HCEC 1CT (cell line): ENCODE measurements at regions not wholly inside any gene's neighbourhood (a gene's known extent, or its start where the extent isn't known, plus 50 kb on each side); places are given as distances from the start of the nearest gene placed in this dataset.

Experiments used
- DNase-seq: peaks from one replicate; pipeline ENCODE4 v3.0.0-alpha.2; 2017

DNA sequence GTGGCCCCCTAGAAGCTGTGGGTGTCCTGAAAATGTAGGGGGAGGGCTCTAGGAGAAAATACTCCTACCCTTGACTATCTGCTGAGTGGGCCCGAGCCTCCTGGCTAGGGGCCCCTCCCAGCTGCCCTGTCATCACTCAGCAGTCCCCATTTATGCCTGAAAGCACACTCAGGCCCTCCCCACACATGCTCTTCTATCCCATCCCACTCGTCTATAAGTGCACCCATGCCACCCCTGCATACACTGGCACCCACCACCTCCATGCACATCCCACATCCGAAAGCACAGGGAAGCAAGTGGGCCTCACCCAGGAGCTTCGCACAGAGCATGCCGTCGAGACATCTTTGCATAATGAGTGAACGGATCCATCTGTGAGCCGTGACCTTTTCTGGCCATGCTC lies 80.4 kb upstream of the POU3F1 start:
- DNase-seq, result no peak

DNA sequence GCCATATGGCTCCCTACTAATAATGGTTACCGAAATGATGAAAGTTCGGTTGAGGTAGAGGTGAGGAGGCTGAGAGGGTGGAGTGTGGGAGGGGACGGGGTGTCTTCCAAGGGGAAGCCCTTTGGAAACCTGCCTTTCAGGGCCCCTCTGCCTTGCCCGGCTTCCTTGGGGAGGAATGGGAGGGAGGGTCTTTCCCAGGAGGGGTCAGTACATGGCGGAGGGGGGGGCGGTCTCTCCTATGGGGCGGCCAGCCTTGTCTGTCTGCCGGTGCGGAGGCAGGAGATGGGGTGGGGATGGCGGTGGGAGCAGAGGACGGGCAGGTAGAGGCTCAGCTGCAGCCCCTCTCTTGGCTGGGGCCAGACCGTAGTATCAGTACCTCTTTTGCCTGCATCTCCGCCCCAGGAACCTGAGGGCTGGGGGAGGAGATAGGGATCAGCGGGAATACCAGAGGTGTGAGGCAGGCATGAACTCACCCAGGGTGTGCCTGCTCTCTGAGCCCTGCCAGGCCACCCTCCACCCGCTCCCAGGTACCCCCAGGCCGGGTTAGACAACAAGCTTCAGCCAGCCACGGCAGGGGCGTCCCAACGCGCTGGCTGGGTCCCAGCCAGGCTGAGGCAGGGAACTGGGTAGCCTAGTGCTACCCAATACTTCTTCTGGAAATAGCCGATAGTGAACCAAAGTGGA lies 79.4 kb upstream of the POU3F1 start:
- DNase-seq, result no peak

DNA sequence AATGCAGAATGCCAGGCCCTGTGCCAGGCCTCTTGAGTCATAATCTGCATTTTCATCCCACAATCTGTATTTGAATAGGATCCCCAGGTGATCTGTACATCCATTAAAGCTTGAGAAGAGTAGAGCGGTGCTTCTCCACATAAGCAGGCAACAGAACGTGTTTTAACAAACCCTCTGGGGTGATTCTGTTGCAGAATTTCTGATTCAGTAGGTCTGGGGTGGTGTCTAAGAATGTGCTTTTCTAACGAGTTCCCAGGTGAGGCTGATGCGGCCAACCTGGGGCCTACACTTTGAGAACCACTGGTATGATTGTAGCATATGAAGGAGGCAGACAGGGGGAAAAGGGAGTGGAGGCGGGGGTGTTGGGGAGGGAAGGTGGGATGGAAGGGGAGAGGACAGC lies 78.4 kb upstream of the POU3F1 start:
- DNase-seq, result no peak

DNA sequence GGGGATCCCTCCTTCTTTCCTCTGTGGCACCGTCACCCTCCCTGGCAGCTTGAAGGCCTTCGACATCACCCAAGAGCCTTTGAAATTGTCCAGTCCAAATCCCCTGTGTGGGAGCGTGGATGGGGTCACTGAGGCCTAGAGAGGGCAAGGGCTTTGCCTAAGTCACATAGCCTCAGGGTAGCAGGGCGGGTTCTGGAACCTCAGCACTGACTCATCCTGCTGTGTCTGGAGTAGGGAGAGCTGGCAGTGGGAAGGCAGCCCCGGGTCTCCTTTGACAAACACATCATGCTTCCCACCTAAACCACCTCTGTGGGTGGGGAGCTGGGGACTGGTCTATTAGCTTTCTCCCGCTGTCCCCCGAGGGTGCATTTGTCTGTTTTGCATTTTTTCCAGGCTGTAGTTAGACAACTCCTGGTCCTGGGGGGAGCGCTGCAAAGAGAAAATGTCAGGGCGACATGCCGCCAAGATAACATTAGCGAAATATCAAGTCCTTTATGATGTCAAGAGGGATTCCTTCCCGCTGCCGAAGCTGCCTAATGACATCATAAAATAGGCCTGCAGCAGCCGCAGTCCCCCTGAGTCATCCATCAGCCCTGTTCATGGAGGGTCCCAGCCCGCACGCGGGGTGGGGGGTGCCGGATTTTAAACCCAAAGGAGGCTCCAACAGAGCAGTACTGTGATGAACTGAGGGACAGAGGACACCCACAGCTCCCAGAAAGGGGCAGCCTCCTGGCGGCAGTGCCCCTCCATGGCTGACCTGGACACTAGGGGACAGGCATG lies 77.0 kb upstream of the POU3F1 start:
- no peak for DNase-seq

DNA sequence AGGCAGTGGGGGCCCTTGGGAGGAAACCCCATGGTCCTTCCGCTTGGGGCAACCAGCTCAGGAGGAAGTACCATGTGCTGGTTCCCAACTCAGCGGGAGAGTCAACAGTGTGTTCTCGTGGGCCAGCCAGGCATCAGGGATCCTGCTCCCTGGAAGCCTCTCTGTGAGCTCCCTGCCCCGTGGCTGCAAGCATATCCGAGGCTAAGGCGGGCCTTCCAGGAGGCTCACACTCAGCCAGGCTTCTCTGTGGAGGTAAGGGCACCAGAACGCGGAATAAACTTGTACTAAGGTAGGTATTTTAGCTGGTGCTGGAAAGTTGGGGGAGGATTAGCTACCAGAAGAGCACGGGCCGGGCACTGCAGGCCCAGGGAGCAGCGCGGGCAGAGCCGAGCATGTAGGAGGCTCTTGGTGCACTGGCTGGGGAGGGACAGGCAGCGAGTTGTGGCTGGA lies 74.7 kb upstream of the POU3F1 start:
- DNase-seq, result no peak

DNA sequence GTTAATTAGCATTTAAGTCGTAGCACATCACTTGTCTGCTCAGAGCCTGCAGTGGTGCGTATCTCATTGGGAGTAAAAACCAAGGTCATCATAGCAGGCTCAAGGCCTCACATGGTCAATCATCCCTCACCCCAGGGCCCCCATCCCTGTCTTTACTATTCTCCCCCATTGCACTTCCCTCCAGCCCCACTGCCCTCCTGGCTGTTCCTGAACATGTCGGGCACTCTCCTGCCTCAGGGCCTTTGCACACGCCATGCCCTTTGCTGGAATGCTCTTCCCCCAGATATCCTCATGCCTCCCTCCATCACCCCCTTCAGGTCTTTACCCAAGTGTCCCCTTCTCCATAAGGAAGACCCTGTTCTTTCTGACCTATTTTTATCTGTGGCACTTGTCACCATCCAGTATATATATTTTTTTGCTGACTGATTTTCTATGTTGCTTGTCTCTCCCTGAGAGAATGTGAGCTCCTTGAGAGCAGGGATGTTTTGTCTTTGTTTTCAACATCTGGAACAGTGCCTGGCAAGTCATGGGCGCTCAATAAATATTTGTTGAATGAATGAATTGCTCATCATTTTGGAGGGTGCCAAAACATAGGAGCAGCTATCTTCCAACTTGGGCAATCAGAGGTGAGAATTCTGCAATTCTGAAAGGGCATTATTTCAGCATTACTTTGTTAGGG lies 74.1 kb upstream of the POU3F1 start:
- no peak for DNase-seq

DNA sequence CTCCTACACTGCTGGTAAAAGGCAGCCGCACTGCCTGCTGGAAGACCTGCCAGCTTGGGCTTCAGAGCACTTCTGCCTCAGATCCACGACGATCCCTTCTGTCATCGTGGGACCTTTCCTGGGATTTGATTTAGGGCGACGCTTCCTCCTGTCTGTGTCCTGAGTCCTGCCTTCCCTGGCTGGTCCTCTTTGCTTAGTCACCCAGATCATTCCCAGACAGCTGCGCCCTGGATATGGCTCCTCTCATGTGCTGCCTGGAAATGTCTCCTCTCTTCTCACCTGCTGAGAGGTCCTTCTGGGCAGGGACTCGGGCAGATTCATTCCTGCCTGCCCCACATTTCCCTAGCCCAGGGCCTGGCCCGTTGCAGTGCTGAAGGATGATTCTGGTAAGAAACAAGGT lies 72.4 kb upstream of the POU3F1 start:
- no peak for DNase-seq

DNA sequence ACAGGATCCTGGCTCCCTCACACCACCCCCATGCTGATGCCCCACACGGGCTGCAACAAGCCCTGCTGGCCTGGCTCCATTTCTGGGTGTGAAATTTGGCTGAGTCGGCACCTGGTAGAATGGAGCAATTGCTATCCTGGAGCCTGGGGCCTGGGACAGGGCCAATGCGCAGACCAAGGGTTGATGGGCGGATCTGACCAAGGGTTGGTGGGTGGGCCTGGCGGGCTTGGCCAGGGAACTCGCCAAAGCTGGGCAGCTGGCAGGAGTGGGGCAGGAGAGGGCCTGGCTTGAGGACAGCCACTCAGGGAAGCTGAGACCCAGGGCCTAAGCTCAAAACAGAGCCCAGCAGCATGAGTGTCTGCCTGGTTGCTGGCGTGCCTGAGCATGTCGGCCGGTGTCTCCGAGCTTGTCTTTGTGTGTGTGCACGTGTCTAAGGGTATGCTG lies 70.9 kb upstream of the POU3F1 start:
- no peak for DNase-seq

DNA sequence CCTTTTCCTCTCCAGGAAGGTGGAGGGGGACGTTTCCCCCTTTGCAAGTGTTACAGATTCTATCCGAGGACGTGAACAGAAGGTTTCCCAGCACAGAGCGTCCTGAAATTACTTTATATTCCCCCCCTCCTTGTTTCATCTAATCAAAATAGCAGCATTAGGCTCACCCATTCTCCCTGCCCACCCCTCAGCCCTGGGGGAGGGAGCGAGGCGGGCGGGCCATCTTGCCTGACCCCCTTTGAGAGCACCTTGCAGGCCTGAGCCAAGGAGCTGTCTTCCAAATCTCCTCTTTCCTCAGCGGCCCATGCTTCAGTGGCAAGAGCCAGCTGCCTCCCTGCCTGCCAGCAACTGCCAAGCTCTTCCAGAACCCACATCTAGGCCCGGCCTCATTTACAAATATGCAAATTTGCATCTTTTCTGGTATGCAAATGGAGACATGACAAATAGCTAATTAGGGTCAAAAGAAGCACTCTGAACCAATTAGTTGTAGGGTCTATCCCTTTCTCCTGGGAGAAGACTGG lies 69.1 kb upstream of the POU3F1 start:
- no peak for DNase-seq

DNA sequence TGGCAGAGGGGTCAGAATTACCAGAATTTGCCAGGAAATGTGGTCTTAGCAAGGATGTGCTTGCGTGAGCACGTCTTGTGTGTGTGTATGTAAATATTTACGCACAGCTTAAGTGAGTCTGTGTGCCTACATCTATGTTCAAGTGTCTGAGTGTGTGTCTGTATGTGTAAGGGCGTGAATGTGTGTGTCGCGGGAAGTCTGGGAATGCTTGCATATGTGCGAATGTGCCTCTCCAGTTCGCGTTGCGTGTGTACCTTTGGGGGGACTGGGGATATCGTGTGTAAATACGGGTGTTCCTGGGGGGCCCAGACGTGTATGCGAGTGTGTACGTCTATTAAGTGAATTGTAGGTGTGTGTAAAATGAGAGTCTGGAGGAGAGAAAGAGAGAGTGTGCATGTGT lies 68.6 kb upstream of the POU3F1 start:
- no peak for DNase-seq

DNA sequence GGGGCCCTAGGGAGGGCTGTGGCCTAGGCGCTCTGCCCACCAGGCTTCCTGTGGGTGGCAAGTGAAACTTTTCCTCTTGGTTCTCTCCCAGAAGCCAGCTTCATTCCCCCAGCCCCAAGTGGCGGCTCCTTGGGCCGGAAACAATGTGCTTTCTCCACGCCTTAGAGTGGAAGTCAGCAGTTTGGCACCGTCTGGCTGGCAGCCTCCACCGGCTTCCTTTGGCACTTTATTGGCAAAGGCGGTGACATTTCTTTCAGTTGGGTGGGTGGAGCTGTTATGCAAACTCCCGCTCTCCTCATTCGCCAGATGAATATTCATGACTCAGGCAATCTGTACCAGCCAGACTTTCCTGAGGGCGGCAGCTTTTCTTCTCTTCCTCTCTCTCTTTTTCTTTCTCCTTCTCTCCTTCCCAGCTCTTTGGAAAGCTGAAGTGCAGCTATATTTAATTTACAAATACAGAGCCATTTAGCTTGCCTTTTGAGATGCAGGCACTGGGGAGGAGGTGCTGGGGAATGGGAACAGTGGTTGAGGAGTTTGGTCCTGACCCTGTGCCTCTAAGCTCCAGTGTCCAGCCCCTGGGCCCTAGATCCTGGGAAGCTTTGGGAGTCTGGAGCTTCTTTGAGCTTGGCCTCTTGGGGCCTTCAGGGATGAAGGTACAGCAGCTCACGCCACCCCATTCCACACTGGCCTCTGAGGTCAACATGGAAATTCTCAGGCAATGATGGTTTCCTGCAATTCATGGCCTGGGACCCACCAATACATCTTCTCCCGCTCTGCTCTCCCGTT lies 67.8 kb upstream of the POU3F1 start:
- no peak for DNase-seq

DNA sequence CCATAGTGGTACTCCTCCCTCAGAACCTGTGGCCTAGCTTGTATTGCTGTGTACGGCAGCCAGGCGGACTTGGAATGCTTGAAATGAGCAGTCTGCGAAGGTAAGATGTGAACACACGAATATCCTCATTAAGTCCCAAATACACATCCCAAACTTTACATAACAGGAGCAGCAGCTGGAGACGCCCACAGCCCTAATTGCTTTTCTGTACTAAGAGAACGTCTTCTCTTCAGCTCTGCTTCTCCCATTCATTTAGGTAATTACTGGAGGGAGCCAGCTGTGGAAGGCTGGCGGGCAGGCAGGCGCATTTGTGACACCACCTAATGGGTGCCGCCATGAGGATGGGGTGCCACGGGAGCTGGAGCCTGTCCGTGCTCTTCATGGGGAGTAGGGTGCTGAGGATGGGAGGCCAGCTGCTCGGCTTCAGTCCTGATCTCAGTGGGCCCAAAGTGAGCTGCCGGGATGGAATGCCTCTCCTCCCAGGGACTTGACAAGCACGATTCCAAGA lies 66.6 kb upstream of the POU3F1 start:
- no peak for DNase-seq

DNA sequence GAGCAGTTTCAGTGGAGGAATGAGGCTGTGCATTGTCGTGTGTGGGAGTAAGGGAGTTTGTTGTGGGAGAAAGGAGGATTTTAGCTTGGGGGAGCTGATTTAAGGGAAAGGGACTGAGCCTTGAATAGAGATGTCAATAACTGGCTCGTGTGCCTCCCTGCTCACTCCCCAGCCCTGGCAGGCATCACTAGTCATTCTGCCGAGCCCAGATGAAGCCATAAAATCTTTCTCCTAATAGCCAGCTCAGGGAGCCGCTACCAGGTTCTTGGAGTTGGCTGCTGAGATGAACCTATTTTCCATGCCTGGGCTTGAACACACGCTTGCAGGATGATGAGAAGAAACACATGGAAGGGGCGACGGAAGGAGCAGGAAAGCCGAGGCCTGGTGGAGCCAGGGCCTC lies 65.0 kb upstream of the POU3F1 start:
- DNase-seq, result no peak

DNA sequence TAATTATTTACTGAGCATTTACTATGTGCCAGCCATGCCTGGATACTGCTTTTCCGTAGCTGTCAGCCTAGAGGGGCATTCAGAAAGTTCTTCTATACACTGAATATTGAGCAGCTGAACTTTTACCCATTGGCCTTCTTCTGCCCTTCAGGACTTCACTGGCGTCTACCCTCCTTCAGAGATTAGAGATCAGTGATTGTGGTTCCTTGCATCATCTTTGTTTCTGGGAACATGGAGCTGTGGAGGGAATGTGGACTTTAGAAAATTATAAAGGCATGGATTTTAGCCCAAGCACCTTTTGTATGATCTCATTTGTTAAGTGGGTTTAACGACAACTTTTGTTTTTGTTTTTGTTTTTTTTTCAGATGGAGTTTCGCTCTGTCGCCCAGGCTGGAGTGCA lies 58.7 kb upstream of the POU3F1 start:
- DNase-seq, result no peak

DNA sequence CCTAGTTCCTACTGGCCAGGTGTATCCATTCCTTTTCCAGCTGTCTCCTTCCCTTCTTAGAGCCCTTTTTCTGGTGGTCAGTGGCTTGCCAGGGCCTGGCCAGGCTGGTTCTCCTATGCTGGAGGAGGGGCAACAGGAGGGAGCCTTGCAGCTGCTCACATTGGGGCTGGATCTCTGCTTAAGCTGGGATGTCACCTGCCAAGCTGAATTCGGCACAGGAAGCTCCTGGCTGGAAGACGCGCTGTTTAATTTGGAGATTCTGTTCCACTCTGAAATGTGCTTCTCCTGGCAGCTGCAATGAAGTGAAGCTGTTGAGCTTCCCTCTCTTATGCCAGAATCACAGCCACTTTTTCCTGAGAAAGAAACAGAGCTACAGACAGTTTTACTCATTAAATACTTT lies 56.0 kb upstream of the POU3F1 start:
- no peak for DNase-seq

DNA sequence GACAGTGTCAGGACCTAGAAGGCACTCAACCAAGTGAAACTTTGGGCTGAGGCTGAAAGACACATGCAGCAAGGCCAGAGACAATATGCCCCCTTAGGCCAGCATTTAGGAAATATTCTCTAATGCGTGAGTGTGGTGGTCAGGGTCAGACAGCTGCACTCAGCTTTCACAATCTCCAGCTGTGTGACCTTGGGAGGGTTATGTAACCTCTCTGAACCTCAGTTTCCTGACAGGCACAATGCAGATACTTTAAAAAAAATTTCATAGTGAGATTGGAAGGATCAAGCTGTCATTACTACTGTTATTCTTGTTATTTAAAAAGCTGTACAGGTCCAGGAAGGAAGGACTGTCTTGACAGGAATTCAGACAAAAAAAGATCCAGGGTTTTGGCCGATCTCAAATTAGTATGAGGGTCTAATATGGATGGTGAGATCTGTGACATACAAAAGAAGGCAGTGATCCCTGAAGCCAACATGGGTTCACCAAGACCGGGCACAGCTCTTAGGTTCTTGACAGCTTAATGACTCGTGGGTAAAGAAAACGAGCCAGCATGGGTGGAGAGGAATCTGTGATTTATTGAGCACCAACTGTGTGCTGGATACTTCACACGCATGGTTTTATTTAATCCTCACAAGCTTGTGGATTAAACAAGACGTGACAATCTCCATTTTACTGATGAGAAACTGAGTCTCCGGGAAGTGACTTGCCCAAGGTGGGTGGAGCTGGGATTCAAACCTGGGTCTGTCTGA lies 54.6 kb upstream of the POU3F1 start:
- no peak for DNase-seq

DNA sequence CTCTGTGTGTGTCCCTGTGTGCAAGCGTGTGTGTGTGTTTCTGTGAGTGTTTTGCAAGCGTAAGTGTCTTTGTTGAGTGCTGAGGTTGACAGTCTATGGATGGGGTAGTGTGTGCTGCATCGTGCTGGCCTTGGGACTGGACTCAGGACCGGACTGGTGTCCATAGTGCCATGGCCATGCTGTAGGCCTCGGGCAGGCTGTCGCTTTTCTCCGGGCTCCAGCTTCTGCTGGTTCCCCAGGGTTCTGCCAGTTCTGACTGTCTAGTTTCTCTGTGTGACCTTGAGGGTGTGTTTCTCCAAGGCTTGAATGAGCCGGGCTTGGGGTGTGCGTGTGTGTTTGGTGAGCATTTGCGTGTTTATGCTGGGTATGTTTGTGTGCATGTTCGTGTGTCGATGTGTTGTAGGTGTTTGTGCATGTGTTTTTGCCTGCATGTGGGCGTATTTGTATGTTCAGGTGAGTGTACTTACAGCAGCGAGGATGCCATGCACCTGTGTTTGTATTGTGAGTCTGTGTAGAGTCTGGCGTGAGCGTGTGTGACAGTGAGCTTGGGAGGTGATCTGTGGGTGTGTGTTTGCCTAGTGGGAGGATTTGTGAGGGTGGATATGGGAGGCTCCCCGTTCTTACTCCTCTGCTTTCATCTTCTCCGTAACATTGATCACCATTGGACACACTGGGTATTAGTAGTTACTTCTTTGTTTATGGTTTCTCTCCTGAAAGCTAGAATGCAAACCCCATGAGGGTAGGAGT lies 51.7 kb upstream of the POU3F1 start:
- DNase-seq, result no peak

DNA sequence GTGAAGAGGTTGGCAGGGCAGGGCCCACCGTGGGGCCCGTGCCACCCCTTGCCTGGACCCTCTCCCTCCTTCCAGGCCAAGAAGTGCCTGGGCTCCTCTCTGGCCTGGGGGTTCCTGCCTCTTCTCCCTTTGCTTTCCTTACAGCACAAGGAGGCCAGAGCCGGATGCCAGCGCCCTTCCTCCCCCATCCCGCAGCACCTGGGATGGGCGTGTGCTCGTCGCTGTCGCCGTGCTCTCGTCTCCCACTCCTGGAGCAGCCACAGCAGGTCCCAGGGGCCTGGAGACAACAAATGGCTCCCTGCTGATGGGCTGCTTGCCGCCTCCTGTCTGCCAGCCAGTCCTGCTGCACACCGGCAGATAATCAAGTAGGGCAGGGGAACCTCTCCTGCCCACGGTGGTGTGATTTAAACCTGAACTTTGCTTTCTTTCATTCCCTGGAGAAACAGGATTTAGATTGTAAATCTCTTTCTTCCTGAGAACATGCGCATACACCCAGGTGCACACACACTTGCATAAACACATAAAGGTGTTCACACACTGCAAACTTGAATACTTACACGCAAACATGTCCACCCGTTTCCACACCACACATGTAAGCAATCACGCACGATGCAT lies 50.8 kb upstream of the POU3F1 start:
- DNase-seq, result no peak
